ENCODE measurements at regions not wholly inside any gene's neighbourhood (a gene's known extent, or its start where the extent isn't known, plus 50 kb on each side); places are given as distances from the start of the nearest gene placed in this dataset.
A peak's percentile ranks its signal among the peaks of the same experiment; 100 is the strongest.

GRCh38 chr3:13262493-13263211 is 157.5 kb downstream of the NUP210 start:
- TF ChIP-seq CTCF (IDR thresholded peaks at IDR 0.05): no peak
- FAIRE-seq (no peak), ATAC-seq (peak in 1 of 4 donors; percentile 12), DNase-seq (peak in 1 of 6 donors; percentile 3)
- no peaks in the 10 kb centered on the region for H3K36me3 ChIP-seq
- no peaks in the 10 kb centered on the region for H3K9me3 ChIP-seq
- H3K27ac ChIP-seq: no peak overlapping the region
- intact Hi-C loops (cut with DNase I): no loop called here
- no peak overlapping the region for H3K4me3 ChIP-seq
- no peaks in the 10 kb centered on the region for H3K4me1 ChIP-seq
- no peaks in the 10 kb centered on the region for H3K27me3 ChIP-seq
- WGBS, 2 donors: 75 to 78% methylated on average over 7 of the region's 7 CpGs

- Histone ChIP-seq H3K36me3 (no peaks in the 10 kb centered on the region), H3K9me3 (no peaks in the 10 kb centered on the region), H3K4me3 (no peak overlapping the region), H3K4me1 (no peaks in the 10 kb centered on the region), H3K27ac (no peak overlapping the region), H3K27me3 (no peaks in the 10 kb centered on the region)
- FAIRE-seq (no peak), DNase-seq (no peak), ATAC-seq (no peak)
- WGBS, 2 donors: 84 to 91% methylated on average over 6 of the region's 6 CpGs
- intact Hi-C loops (cut with DNase I): no loop called here
- TF ChIP-seq CTCF (IDR thresholded peaks at IDR 0.05): no peak
These were observed 158.2 kb downstream of the NUP210 start for GRCh38 chr3:13261892-13262291.

- no peaks in the 10 kb centered on the region for H3K27me3 ChIP-seq
- no peak overlapping the region for H3K27ac ChIP-seq
- ATAC-seq: no peak
- no peaks in the 10 kb centered on the region for H3K4me1 ChIP-seq
- H3K4me3 ChIP-seq: no peak overlapping the region
- H3K36me3 ChIP-seq: no peaks in the 10 kb centered on the region
- no peak for TF ChIP-seq CTCF (IDR thresholded peaks at IDR 0.05)
- intact Hi-C loops (cut with DNase I): no loop called here
- FAIRE-seq: no peak
- no peaks in the 10 kb centered on the region for H3K9me3 ChIP-seq
- DNase-seq: peak in 1 of 6 donors; percentile 47
- WGBS, 2 donors: 85 to 87% methylated on average over 15 of the region's 15 CpGs
These were observed 158.9 kb downstream of the NUP210 start for GRCh38 chr3:13261104-13261830.

GRCh38 chr3:13260259-13261103 is 159.6 kb downstream of the NUP210 start:
- Histone ChIP-seq H3K9me3 (no peaks in the 10 kb centered on the region), H3K4me3 (no peak overlapping the region), H3K27ac (no peak overlapping the region), H3K36me3 (no peaks in the 10 kb centered on the region), H3K27me3 (no peaks in the 10 kb centered on the region), H3K4me1 (no peaks in the 10 kb centered on the region)
- 74 to 78% methylated on average over 15 of the region's 15 CpGs for WGBS, 2 donors
- intact Hi-C loops (cut with DNase I): no loop called here
- TF ChIP-seq CTCF (IDR thresholded peaks at IDR 0.05): no peak
- FAIRE-seq (no peak), DNase-seq (no peak), ATAC-seq (no peak)
